OCI-LY7 (cell line): ENCODE measurements at regions not wholly inside any gene's neighbourhood (a gene's known extent, or its start where the extent isn't known, plus 50 kb on each side); places are given as distances from the start of the nearest gene placed in this dataset.
"Not testable (repeated sequence)": the region's sequence is repeated elsewhere in the genome, so short reads cannot be mapped to it uniquely, and the experiment has no call there.

Experiments
- BruUV-seq: library from RNA; stranded (reverse); fragments of 400-500 nt; replicated peaks from 2 replicates; lab custom pipeline; 2021; lab: Mats Ljungman, UMichigan
- CTCF ChIA-PET: fragments of 300-600 bp; sonication (Branson Sonifier 250); formaldehyde crosslinking; loops from one replicate; lab custom pipeline; 2022; ENCODE audit warnings: antibody characterized with exemption; ENCODE audit not compliant: unreplicated experiment; lab: Charles Lee
- POLR2A ChIA-PET: fragments of 300-600 bp; sonication (Branson Sonifier 250); formaldehyde crosslinking; loops from one replicate; lab custom pipeline; 2022; ENCODE audit warnings: antibody characterized with exemption; lab: Charles Lee
- DNase-seq: peaks from one replicate; pipeline ENCODE4 v3.0.0-alpha.2; 2015; ENCODE audit warnings: low spot score
- H2AFZ ChIP-seq: fragments of 200-600 bp; sonication (generic), shearing (Covaris generic); 2 replicates; pipeline ENCODE4 v1.6.1; 2014; ENCODE audit warnings: mild to moderate bottlenecking, antibody characterized with exemption, low read length, moderate library complexity
- H3K27ac ChIP-seq: fragments of 200-600 bp; sonication (generic); 2 replicates; pipeline ENCODE4 v1.5.1; 2014; ENCODE audit warnings: mixed run types, low read depth, mild to moderate bottlenecking, moderate library complexity, low read length, inconsistent platforms; ENCODE audit not compliant: poor library complexity, severe bottlenecking
- H3K36me3 ChIP-seq: fragments of 200-600 bp; sonication (generic); 2 replicates; pipeline ENCODE4 v1.6.1; 2014; ENCODE audit warnings: mild to moderate bottlenecking, antibody characterized with exemption, low read length, moderate library complexity, mixed read lengths; ENCODE audit not compliant: insufficient read depth
- H3K4me1 ChIP-seq: fragments of 200-600 bp; sonication (generic); 2 replicates; pipeline ENCODE4 v1.5.1; 2014; ENCODE audit warnings: mild to moderate bottlenecking, low read length; ENCODE audit not compliant: insufficient read depth, poor library complexity, severe bottlenecking
- H3K4me2 ChIP-seq: fragments of 200-600 bp; sonication (generic); 2 replicates; pipeline ENCODE4 v1.6.1; 2014; ENCODE audit warnings: mild to moderate bottlenecking, low read length
- H3K4me3 ChIP-seq: fragments of 200-600 bp; sonication (generic); 2 replicates; pipeline ENCODE4 v1.5.1; 2014; ENCODE audit warnings: mild to moderate bottlenecking, low read depth, low read length; ENCODE audit not compliant: poor library complexity, severe bottlenecking
- H3K79me2 ChIP-seq: fragments of 200-600 bp; sonication (generic); 2 replicates; pipeline ENCODE4 v1.6.1; 2016; ENCODE audit warnings: low read depth, mild to moderate bottlenecking, low read length, moderate library complexity, mixed read lengths; ENCODE audit not compliant: insufficient read depth
- H3K9me2 ChIP-seq: fragments of 200-600 bp; sonication (generic); 2 replicates; pipeline ENCODE4 v1.6.1; 2016; ENCODE audit warnings: mild to moderate bottlenecking, low read length, mixed read lengths; ENCODE audit not compliant: insufficient read depth
- H3K9me3 ChIP-seq: fragments of 200-600 bp; sonication (generic); 2 replicates; pipeline ENCODE4 v1.6.1; 2014; ENCODE audit warnings: mild to moderate bottlenecking, mixed run types, low read length, mixed read lengths
- H4K20me1 ChIP-seq: fragments of 200-600 bp; sonication (generic); 2 replicates; pipeline ENCODE4 v1.6.1; 2014; ENCODE audit warnings: mild to moderate bottlenecking, antibody characterized with exemption, low read length, moderate library complexity, mixed read lengths; ENCODE audit not compliant: insufficient read depth
- EZH2phosphoT487 ChIP-seq: fragments of 200-600 bp; sonication (generic); IDR thresholded peaks from 2 replicates; pipeline ENCODE4 v1.6.1; 2018; ENCODE audit warnings: low read depth, borderline replicate concordance, mild to moderate bottlenecking, mixed run types, antibody characterized with exemption, low read length, moderate library complexity, mixed read lengths
- intact Hi-C: fragments of 100-400 bp; cut with micrococcal nuclease; formaldehyde crosslinking; loops from one replicate; pipeline ENCODE4 v1.10.0; 2022; ENCODE audit not compliant: unreplicated experiment
- TF ChIP-seq, protein P1 (sequence below): fragments of 200-600 bp; sonication (generic); conservative IDR thresholded peaks from 2 replicates; pipeline ENCODE4 v1.5.1; 2014; ENCODE audit warnings: mild to moderate bottlenecking, antibody characterized with exemption, low read length, moderate library complexity, mixed read lengths

DNA sequence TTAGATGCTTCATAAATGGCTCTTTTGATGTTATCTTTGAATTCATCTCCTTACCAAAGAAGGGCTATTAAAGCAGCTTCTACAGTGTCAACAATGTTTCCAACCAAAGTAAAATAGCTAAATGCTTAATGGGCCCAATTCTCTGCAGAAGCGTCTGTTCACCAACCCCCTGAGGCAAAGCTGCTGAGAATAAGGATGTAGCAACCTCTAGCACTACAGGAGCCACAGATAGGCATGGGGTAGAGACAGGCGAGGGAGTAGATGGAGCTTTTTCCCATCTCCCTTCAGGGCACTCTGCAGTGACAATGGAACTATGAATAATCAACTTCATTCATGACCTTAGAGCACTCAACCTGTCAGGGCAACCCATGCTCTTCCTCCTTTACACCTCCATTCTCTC is 134.1 kb downstream of the FZD1 start:
- no peaks in the 10 kb centered on the region for H3K9me2 ChIP-seq
- intact Hi-C loops, result no loop called here
- no peaks in the 10 kb centered on the region for H3K36me3 ChIP-seq
- H2AFZ ChIP-seq, result no peak overlapping the region
- H3K4me2 ChIP-seq, result no peak overlapping the region
- POLR2A ChIA-PET, result interaction anchor here (0.5 kb wide), 1 partner anchor 952 kb away, joined by 3 read pairs; no protein-coding TSS in a partner anchor
- H3K4me3 ChIP-seq, result no peak overlapping the region
- H3K27ac ChIP-seq, result no peak overlapping the region
- no peaks in the 10 kb centered on the region for H4K20me1 ChIP-seq
- TF ChIP-seq EZH2phosphoT487, result no peak
- TF ChIP-seq, protein P1, sequence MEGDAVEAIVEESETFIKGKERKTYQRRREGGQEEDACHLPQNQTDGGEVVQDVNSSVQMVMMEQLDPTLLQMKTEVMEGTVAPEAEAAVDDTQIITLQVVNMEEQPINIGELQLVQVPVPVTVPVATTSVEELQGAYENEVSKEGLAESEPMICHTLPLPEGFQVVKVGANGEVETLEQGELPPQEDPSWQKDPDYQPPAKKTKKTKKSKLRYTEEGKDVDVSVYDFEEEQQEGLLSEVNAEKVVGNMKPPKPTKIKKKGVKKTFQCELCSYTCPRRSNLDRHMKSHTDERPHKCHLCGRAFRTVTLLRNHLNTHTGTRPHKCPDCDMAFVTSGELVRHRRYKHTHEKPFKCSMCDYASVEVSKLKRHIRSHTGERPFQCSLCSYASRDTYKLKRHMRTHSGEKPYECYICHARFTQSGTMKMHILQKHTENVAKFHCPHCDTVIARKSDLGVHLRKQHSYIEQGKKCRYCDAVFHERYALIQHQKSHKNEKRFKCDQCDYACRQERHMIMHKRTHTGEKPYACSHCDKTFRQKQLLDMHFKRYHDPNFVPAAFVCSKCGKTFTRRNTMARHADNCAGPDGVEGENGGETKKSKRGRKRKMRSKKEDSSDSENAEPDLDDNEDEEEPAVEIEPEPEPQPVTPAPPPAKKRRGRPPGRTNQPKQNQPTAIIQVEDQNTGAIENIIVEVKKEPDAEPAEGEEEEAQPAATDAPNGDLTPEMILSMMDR, result no peak
- CTCF ChIA-PET, result no interaction called here
- no TSS peak for BruUV-seq
- H3K9me3 ChIP-seq, result no peaks in the 10 kb centered on the region
- no peaks in the 10 kb centered on the region for H3K79me2 ChIP-seq
- no peak for DNase-seq
- no peaks in the 10 kb centered on the region for H3K4me1 ChIP-seq

DNA sequence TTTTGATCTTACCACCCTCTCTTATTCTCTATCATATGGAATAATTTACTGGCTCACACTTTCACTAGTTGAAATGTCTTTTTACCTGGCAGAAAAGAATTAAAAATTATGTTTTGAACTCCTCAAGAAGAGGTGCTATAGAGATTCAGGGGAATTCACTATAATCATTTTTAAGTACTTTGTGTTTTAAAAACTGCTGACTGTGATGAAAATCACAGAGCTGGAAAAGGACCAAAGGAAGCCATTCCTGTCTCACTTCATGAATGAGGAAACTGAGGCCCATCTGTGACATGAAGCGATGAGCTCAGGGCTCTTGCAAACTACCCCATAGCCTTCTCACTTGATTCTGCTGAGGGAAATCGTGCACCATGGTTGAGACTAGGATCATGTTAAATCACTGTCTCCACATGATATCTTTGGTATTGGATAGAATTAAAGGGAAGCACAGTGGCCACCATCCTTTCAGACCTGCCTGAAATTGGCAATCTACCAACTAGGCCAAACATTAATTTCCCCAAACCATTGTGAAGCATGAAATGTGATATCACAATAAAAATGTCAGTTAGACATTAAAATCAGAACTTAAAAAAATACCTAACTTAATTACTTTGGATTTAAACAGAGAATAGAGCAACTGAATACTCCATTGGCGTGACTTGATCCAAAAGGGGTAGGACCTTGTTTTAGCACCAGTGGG is 141.0 kb downstream of the FZD1 start:
- Histone ChIP-seq H3K9me2 (no peaks in the 10 kb centered on the region), H3K4me1 (no peaks in the 10 kb centered on the region), H3K4me3 (no peak overlapping the region), H3K36me3 (no peaks in the 10 kb centered on the region), H4K20me1 (no peaks in the 10 kb centered on the region), H2AFZ (no peak overlapping the region), H3K27ac (no peak overlapping the region), H3K9me3 (no peaks in the 10 kb centered on the region), H3K79me2 (no peaks in the 10 kb centered on the region), H3K4me2 (no peak overlapping the region)
- ChIA-PET POLR2A (interaction anchor here (0.6 to 1.3 kb wide), 2 partner anchors 15 to 54 kb away, joined by 3 read pairs; no protein-coding TSS in a partner anchor), CTCF (no interaction called here)
- no TSS peak for BruUV-seq
- intact Hi-C loops, result no loop called here
- TF ChIP-seq EZH2phosphoT487, result no peak
- TF ChIP-seq, protein P1, result no peak
- no peak for DNase-seq

DNA sequence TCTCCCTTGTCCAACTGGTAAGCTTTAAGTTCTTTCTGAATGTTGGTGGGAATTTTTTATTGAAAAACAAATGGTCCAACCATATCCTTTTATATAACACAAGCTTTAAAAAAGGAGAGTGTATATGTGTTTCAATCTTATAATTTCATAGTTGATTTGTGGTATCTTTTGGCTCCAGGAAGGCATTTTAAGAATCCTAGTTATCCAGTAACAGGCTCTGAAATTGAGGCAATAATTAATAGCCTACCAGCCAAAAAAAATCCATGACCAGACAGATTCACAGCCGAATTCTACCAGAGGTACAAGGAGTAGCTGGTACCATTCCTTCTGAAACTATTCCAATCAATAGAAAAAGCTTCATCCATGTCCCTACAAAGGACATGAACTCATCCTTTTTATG is 141.6 kb downstream of the FZD1 start:
- H3K4me2 ChIP-seq, CTCF ChIA-PET, H3K79me2 ChIP-seq, H3K4me1 ChIP-seq, H3K9me2 ChIP-seq, intact Hi-C loops, POLR2A ChIA-PET, H3K9me3 ChIP-seq, DNase-seq, H3K36me3 ChIP-seq, H3K4me3 ChIP-seq, H4K20me1 ChIP-seq, H2AFZ ChIP-seq, BruUV-seq, H3K27ac ChIP-seq: not testable (repeated sequence)
